GM12878 (cell line): ENCODE measurements at regions not wholly inside any gene's neighbourhood (a gene's known extent, or its start where the extent isn't known, plus 50 kb on each side); places are given as distances from the start of the nearest gene placed in this dataset.

Experiments
- ATAC-seq: fragments of 200-7000 bp; cut with Tn5 transposase; 3 replicates; pipeline ENCODE4 v1.9.1; 2020; ENCODE audit warnings: mild to moderate bottlenecking, moderate library complexity
- BruUV-seq: library from RNA; stranded (reverse); fragments of 400-500 nt; replicated peaks from 2 replicates; lab custom pipeline; 2021; lab: Mats Ljungman, UMichigan
- CTCF ChIA-PET: fragments of 300-600 bp; sonication (Branson Sonifier 250); formaldehyde crosslinking; extraction: SDS; loops from one replicate; lab custom pipeline; 2021; ENCODE audit warnings: inconsistent platforms; lab: Yijun Ruan, JAX
- POLR2A ChIA-PET: fragments of 350-600 bp; formaldehyde crosslinking; extraction: SDS; loops from one replicate; lab custom pipeline; 2021; ENCODE audit warnings: inconsistent platforms; lab: Charles Lee
- RAD21 ChIA-PET: fragments of 300-600 bp; sonication (Branson Sonifier 250); formaldehyde crosslinking; loops from one replicate; lab custom pipeline; 2023; ENCODE audit warnings: antibody characterized with exemption; ENCODE audit not compliant: unreplicated experiment; lab: Charles Lee
- SMC1A ChIA-PET: fragments of 300-600 bp; sonication (Branson Sonifier 250); formaldehyde crosslinking; loops from one replicate; lab custom pipeline; 2023; ENCODE audit not compliant: unreplicated experiment, uncharacterized antibody; lab: Charles Lee
- DNase-seq: peaks from one replicate; pipeline ENCODE4 v3.0.0-alpha.2; 2011; ENCODE audit warnings: low read depth, low spot score
- FAIRE-seq: peaks from 3 replicates; lab custom pipeline; 2011; peaks lifted over from hg19 to GRCh38; lab: Jason Lieb, UNC
- H2AFZ ChIP-seq: 2 replicates; pipeline ENCODE4 v1.6.0; 2011; ENCODE audit warnings: low read depth, low read length, control low read depth; ENCODE audit not compliant: control insufficient read depth
- H3K27ac ChIP-seq: 2 replicates; pipeline ENCODE4 v1.5.1; 2011; ENCODE audit warnings: control low read depth; ENCODE audit not compliant: control insufficient read depth, insufficient read depth
- H3K27me3 ChIP-seq, 2 experiments: replicated peaks in 1 of 2; 2 replicates each; pipeline versions ENCODE4 v1.6.0 to v1.6.1; 2011; ENCODE audit warnings: low read length in 1 of 2; ENCODE audit not compliant: control insufficient read depth in 2 of 2, insufficient read depth in 2 of 2
- H3K36me3 ChIP-seq, 2 experiments: 2 replicates each; pipeline ENCODE4 v1.5.1; 2011; ENCODE audit warnings: low read length in 1 of 2; ENCODE audit not compliant: control insufficient read depth in 2 of 2, insufficient read depth in 2 of 2
- H3K4me1 ChIP-seq: 2 replicates; pipeline ENCODE4 v1.6.1; 2011; ENCODE audit warnings: mild to moderate bottlenecking, low read length, moderate library complexity, mixed read lengths; ENCODE audit not compliant: control insufficient read depth, insufficient read depth
- H3K4me2 ChIP-seq: 2 replicates; pipeline ENCODE4 v1.6.0; 2011; ENCODE audit warnings: control low read depth; ENCODE audit not compliant: control insufficient read depth, insufficient read depth
- H3K4me3 ChIP-seq: fragments of 200-600 bp; sonication (generic); 2 replicates; pipeline ENCODE4 v1.5.1; 2016
- H3K79me2 ChIP-seq: 2 replicates; pipeline ENCODE4 v1.6.0; 2011; ENCODE audit warnings: low read length; ENCODE audit not compliant: control insufficient read depth, insufficient read depth
- H3K9ac ChIP-seq: 2 replicates; pipeline ENCODE4 v1.8.0; 2011; ENCODE audit warnings: low read length, control low read depth, mixed read lengths; ENCODE audit not compliant: control insufficient read depth, insufficient read depth
- H3K9me3 ChIP-seq: replicated peaks from 3 replicates; pipeline ENCODE4 v1.5.1; 2011; ENCODE audit warnings: mild to moderate bottlenecking, low read length; ENCODE audit not compliant: control insufficient read depth, insufficient read depth
- H4K20me1 ChIP-seq: 2 replicates; pipeline ENCODE4 v1.6.0; 2011; ENCODE audit not compliant: control insufficient read depth, insufficient read depth
- ZBTB33 ChIP-seq: fragments of 450-650 bp; IDR thresholded peaks from 2 replicates; pipeline ENCODE4 v1.6.1; 2017; ENCODE audit warnings: mild to moderate bottlenecking
- WGBS: methylation state at CpG from one replicate; pipeline ENCODE4 v1.1.6; 2016; ENCODE audit warnings: low lambda C conversion rate; ENCODE audit not compliant: insufficient replicate concordance, insufficient coverage; ENCODE audit errors: missing lambda C conversion rate; 5-methylcytosine and 5-hydroxymethylcytosine counted together
- in situ Hi-C: fragments of 300-500 bp; cut with MboI; formaldehyde crosslinking; loops from 9 replicates; pipeline ENCODE4 v1.14.3; 2018; ENCODE audit warnings: mixed read lengths
- intact Hi-C: fragments of 100-400 bp; cut with micrococcal nuclease; formaldehyde crosslinking; loops from one replicate; pipeline ENCODE4 v1.14.2; 2022; ENCODE audit not compliant: unreplicated experiment
- TF ChIP-seq, protein P1 (sequence below): fragments of 150-350 bp; IDR thresholded peaks from 2 replicates; pipeline ENCODE4 v1.6.1; 2016; ENCODE audit warnings: low read depth, low read length

DNA sequence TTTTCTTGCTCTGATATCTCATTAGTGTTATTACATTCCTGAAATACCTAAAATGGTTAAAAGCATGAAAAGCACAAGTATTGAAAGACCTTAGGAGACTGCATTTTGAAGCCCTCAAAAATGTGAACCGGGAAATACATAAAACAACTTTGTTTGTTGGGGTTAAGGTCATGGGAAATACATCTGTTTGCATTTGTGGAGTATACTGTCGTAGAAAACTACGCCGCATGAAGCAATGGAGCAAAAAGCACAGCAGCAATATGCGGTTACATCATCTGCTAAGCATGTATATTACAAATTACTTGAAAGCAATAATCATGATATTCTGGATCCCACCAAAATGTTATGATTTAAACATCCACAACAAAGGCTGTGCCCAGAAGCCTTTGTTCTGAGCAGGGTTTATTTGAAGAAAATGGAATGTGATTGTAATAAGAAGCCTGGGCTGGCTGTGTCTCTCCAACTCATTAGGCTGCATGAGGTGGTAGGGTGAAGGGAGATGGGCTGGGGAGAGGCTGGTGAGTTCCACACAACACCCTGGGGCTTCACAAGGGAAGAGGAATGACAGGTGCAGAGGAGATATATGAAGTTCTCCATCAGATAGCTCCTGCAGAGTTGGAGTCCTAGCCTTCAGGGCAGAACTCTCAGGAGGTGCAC lies 64.7 kb upstream of the LIN7C start:
- TF ChIP-seq, protein P1, sequence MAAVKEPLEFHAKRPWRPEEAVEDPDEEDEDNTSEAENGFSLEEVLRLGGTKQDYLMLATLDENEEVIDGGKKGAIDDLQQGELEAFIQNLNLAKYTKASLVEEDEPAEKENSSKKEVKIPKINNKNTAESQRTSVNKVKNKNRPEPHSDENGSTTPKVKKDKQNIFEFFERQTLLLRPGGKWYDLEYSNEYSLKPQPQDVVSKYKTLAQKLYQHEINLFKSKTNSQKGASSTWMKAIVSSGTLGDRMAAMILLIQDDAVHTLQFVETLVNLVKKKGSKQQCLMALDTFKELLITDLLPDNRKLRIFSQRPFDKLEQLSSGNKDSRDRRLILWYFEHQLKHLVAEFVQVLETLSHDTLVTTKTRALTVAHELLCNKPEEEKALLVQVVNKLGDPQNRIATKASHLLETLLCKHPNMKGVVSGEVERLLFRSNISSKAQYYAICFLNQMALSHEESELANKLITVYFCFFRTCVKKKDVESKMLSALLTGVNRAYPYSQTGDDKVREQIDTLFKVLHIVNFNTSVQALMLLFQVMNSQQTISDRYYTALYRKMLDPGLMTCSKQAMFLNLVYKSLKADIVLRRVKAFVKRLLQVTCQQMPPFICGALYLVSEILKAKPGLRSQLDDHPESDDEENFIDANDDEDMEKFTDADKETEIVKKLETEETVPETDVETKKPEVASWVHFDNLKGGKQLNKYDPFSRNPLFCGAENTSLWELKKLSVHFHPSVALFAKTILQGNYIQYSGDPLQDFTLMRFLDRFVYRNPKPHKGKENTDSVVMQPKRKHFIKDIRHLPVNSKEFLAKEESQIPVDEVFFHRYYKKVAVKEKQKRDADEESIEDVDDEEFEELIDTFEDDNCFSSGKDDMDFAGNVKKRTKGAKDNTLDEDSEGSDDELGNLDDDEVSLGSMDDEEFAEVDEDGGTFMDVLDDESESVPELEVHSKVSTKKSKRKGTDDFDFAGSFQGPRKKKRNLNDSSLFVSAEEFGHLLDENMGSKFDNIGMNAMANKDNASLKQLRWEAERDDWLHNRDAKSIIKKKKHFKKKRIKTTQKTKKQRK = no peak
- TF ChIP-seq ZBTB33 = no peak
- no TSS peak for BruUV-seq
- ATAC-seq (no peak), FAIRE-seq (no peak), DNase-seq (no peak)
- intact Hi-C loops (no loop called here), in situ Hi-C loops (no loop called here)
- no peak overlapping the region for H3K27ac ChIP-seq
- H3K4me3 ChIP-seq = no peak overlapping the region
- H3K36me3 ChIP-seq = no peaks in the 10 kb centered on the region
- H3K9me3 ChIP-seq = no peaks in the 10 kb centered on the region
- H2AFZ ChIP-seq = no peak overlapping the region
- 75% methylated on average over 5 of the region's 5 CpGs for WGBS
- no peaks in the 10 kb centered on the region for H3K4me1 ChIP-seq
- no peak overlapping the region for H3K9ac ChIP-seq
- ChIA-PET POLR2A (no interaction called here), CTCF (no interaction called here), SMC1A (no interaction called here), RAD21 (no interaction called here)
- no peaks in the 10 kb centered on the region for H3K27me3 ChIP-seq
- no peaks in the 10 kb centered on the region for H4K20me1 ChIP-seq
- H3K4me2 ChIP-seq = no peak overlapping the region
- no peaks in the 10 kb centered on the region for H3K79me2 ChIP-seq
